ENCODE measurements at regions not wholly inside any gene's neighbourhood (a gene's known extent, or its start where the extent isn't known, plus 50 kb on each side); places are given as distances from the start of the nearest gene placed in this dataset.

GRCh38 chr1:196160066-196160795, 448.0 kb downstream of the KCNT2 start:
- POLR2A ChIA-PET: no interaction called here
- no peak overlapping the region for H3K27ac ChIP-seq (ENCODE audit: low read length)
- ATAC-seq (replicated peaks in 1 of 4): no peak

DNA sequence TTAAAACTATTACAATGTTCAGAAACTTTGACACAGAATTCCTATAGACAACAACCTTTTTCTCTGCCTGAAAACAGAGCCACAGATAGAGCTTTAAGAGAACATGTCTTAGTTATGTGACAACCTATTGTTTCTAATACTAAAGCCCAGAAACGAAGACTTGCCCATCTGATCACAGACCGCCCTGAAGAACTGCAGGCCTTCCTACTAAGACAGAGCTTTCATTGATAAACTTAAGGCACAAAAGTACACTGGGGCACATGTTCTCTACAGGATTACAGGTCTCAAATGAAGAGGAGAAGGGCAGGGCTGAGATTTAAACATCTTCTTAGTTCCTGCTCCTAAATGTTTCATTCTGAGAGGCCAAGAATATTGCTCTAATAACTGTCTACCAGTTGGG, 452.7 kb downstream of the KCNT2 start:
- H3K4me3 Mint-ChIP-seq: no peak overlapping the region
- Histone ChIP-seq H3K4me1 (ENCODE audit: control insufficient read depth in 1 of 2, extremely low read depth in 1 of 2, insufficient read depth in 2 of 2, low read length in 2 of 2) (no peaks in the 10 kb centered on the region), H3K4me3 (ENCODE audit: control insufficient read depth in 1 of 2, extremely low read depth in 1 of 2, low read length in 1 of 2) (no peak overlapping the region), H3K27me3 (replicated peaks in 1 of 2; ENCODE audit: control insufficient read depth in 2 of 2, extremely low read depth in 1 of 2, insufficient read depth in 2 of 2, low read length in 1 of 2) (no peaks in the 10 kb centered on the region), H3K27ac (ENCODE audit: low read length) (no peak overlapping the region), H3K36me3 (ENCODE audit: control insufficient read depth in 2 of 2, extremely low read depth in 1 of 2, insufficient read depth in 1 of 2, low read length in 1 of 2) (no peaks in the 10 kb centered on the region), H3K9me3 (no peaks in the 10 kb centered on the region)
- no peaks in the 10 kb centered on the region for H3K9me3 Mint-ChIP-seq
- H3K27ac Mint-ChIP-seq: no peak overlapping the region
- WGBS (ENCODE audit: insufficient coverage): no CpG with 5 or more reads among the region's 2 CpGs
- DNase-seq: no peak
- ATAC-seq (replicated peaks in 1 of 4): no peak
- H3K4me1 Mint-ChIP-seq: no peaks in the 10 kb centered on the region
- POLR2A ChIA-PET: no interaction called here
- CTCF ChIA-PET: interaction anchor here in 1 of 2 donors (0.6 kb wide), 1 partner anchor 99 kb away, joined by 3 read pairs; no protein-coding TSS in a partner anchor
- H3K27me3 Mint-ChIP-seq: no peaks in the 10 kb centered on the region
- no peaks in the 10 kb centered on the region for H3K36me3 Mint-ChIP-seq

More at GRCh38 chr1:196160066-196160795, 448.0 kb downstream of the KCNT2 start:
- no peak overlapping the region for H3K4me3 ChIP-seq (ENCODE audit: control insufficient read depth in 1 of 2, extremely low read depth in 1 of 2, low read length in 1 of 2)
- no peaks in the 10 kb centered on the region for H3K36me3 Mint-ChIP-seq
- WGBS (ENCODE audit: insufficient coverage): 67% methylated on average over 3 of the region's 5 CpGs
- no peaks in the 10 kb centered on the region for H3K36me3 ChIP-seq (ENCODE audit: control insufficient read depth in 2 of 2, extremely low read depth in 1 of 2, insufficient read depth in 1 of 2, low read length in 1 of 2)
- H3K4me3 Mint-ChIP-seq: no peak overlapping the region
- CTCF ChIA-PET: no interaction called here
- no peaks in the 10 kb centered on the region for H3K9me3 ChIP-seq
- no peaks in the 10 kb centered on the region for H3K9me3 Mint-ChIP-seq
- DNase-seq: no peak
- H3K27ac Mint-ChIP-seq: no peak overlapping the region
- no peaks in the 10 kb centered on the region for H3K27me3 Mint-ChIP-seq
- no peaks in the 10 kb centered on the region for H3K4me1 Mint-ChIP-seq
- no peaks in the 10 kb centered on the region for H3K27me3 ChIP-seq (replicated peaks in 1 of 2; ENCODE audit: control insufficient read depth in 2 of 2, extremely low read depth in 1 of 2, insufficient read depth in 2 of 2, low read length in 1 of 2)
- H3K4me1 ChIP-seq (ENCODE audit: control insufficient read depth in 1 of 2, extremely low read depth in 1 of 2, insufficient read depth in 2 of 2, low read length in 2 of 2): no peaks in the 10 kb centered on the region

DNA sequence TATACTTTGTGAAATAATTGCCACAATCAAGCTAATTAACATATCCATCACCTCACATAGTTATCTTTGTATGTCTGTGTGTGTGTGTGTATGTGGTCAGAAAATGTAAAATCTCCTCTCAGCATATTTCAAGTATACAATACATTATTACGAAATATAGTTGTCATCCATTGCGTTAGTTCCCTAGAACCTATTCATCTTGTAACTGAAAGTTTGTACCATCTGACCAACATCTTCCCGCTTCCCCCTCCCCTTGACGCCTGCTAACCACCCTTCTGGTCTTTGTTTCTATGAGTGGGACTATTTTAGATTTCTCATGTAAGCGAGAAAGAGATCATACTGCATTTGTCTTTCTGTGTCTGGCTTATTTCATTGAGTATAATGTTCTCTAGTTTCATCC, 455.3 kb downstream of the KCNT2 start:
- H3K27me3 ChIP-seq (replicated peaks in 1 of 2; ENCODE audit: control insufficient read depth in 2 of 2, extremely low read depth in 1 of 2, insufficient read depth in 2 of 2, low read length in 1 of 2): no peaks in the 10 kb centered on the region

GRCh38 chr1:196152086-196152485, 456.2 kb downstream of the KCNT2 start:
- Histone ChIP-seq H3K4me3 (ENCODE audit: control insufficient read depth in 1 of 2, extremely low read depth in 1 of 2, low read length in 1 of 2) (no peak overlapping the region), H3K36me3 (ENCODE audit: control insufficient read depth in 2 of 2, extremely low read depth in 1 of 2, insufficient read depth in 1 of 2, low read length in 1 of 2) (no peaks in the 10 kb centered on the region), H3K9me3 (no peaks in the 10 kb centered on the region), H3K4me1 (ENCODE audit: control insufficient read depth in 1 of 2, extremely low read depth in 1 of 2, insufficient read depth in 2 of 2, low read length in 2 of 2) (no peaks in the 10 kb centered on the region), H3K27ac (ENCODE audit: low read length) (no peak overlapping the region), H3K27me3 (replicated peaks in 1 of 2; ENCODE audit: control insufficient read depth in 2 of 2, extremely low read depth in 1 of 2, insufficient read depth in 2 of 2, low read length in 1 of 2) (no peaks in the 10 kb centered on the region)
- Mint-ChIP-seq H3K4me1 (no peaks in the 10 kb centered on the region), H3K4me3 (no peak overlapping the region), H3K27ac (no peak overlapping the region), H3K9me3 (no peaks in the 10 kb centered on the region), H3K27me3 (no peaks in the 10 kb centered on the region), H3K36me3 (no peaks in the 10 kb centered on the region)
- DNase-seq: no peak
- ChIA-PET POLR2A (no interaction called here), CTCF (no interaction called here)
- WGBS (ENCODE audit: insufficient coverage): no CpG with 5 or more reads among the region's 3 CpGs
- no peak for ATAC-seq (replicated peaks in 1 of 4)

More for the DNA sequence above, 455.3 kb downstream of the KCNT2 start:
- no peaks in the 10 kb centered on the region for H3K4me1 Mint-ChIP-seq
- POLR2A ChIA-PET: no interaction called here
- no peaks in the 10 kb centered on the region for H3K36me3 Mint-ChIP-seq
- no peak overlapping the region for H3K4me3 Mint-ChIP-seq
- no peak overlapping the region for H3K27ac ChIP-seq (ENCODE audit: low read length)
- H3K9me3 ChIP-seq: no peaks in the 10 kb centered on the region
- no peaks in the 10 kb centered on the region for H3K9me3 Mint-ChIP-seq
- DNase-seq (no peak), ATAC-seq (replicated peaks in 1 of 4) (no peak)
- H3K4me1 ChIP-seq (ENCODE audit: control insufficient read depth in 1 of 2, extremely low read depth in 1 of 2, insufficient read depth in 2 of 2, low read length in 2 of 2): no peaks in the 10 kb centered on the region
- CTCF ChIA-PET: no interaction called here
- no peak overlapping the region for H3K27ac Mint-ChIP-seq
- no peaks in the 10 kb centered on the region for H3K27me3 Mint-ChIP-seq
- no peak overlapping the region for H3K4me3 ChIP-seq (ENCODE audit: control insufficient read depth in 1 of 2, extremely low read depth in 1 of 2, low read length in 1 of 2)
- no CpG with 5 or more reads among the region's 5 CpGs for WGBS (ENCODE audit: insufficient coverage)
- H3K36me3 ChIP-seq (ENCODE audit: control insufficient read depth in 2 of 2, extremely low read depth in 1 of 2, insufficient read depth in 1 of 2, low read length in 1 of 2): no peaks in the 10 kb centered on the region

- Histone ChIP-seq H3K4me3 (ENCODE audit: control insufficient read depth in 1 of 2, extremely low read depth in 1 of 2, low read length in 1 of 2) (no peak overlapping the region), H3K27ac (ENCODE audit: low read length) (no peak overlapping the region), H3K36me3 (ENCODE audit: control insufficient read depth in 2 of 2, extremely low read depth in 1 of 2, insufficient read depth in 1 of 2, low read length in 1 of 2) (no peaks in the 10 kb centered on the region), H3K27me3 (replicated peaks in 1 of 2; ENCODE audit: control insufficient read depth in 2 of 2, extremely low read depth in 1 of 2, insufficient read depth in 2 of 2, low read length in 1 of 2) (no peaks in the 10 kb centered on the region), H3K4me1 (ENCODE audit: control insufficient read depth in 1 of 2, extremely low read depth in 1 of 2, insufficient read depth in 2 of 2, low read length in 2 of 2) (no peaks in the 10 kb centered on the region), H3K9me3 (no peaks in the 10 kb centered on the region)
- ATAC-seq (replicated peaks in 1 of 4) (no peak), DNase-seq (peak in 1 of 35 experiments; percentile 24)
- no CpG with 5 or more reads among the region's 3 CpGs for WGBS (ENCODE audit: insufficient coverage)
- H3K4me3 Mint-ChIP-seq: no peak overlapping the region
- no peaks in the 10 kb centered on the region for H3K36me3 Mint-ChIP-seq
- no peaks in the 10 kb centered on the region for H3K4me1 Mint-ChIP-seq
- H3K9me3 Mint-ChIP-seq: no peaks in the 10 kb centered on the region
- no peak overlapping the region for H3K27ac Mint-ChIP-seq
- H3K27me3 Mint-ChIP-seq: no peaks in the 10 kb centered on the region
- ChIA-PET POLR2A (no interaction called here), CTCF (interaction anchor here (0.6 to 1.8 kb wide), 7 partner anchors 95 to 515 kb away, joined by 3 to 7 read pairs (median 5); no protein-coding TSS in a partner anchor)
Measured at GRCh38 chr1:196148367-196148970, 459.8 kb downstream of the KCNT2 start.

GRCh38 chr1:196147530-196147929, 460.7 kb downstream of the KCNT2 start:
- Mint-ChIP-seq H3K36me3 (no peaks in the 10 kb centered on the region), H3K27ac (no peak overlapping the region), H3K27me3 (no peaks in the 10 kb centered on the region), H3K9me3 (no peaks in the 10 kb centered on the region), H3K4me3 (no peak overlapping the region), H3K4me1 (no peaks in the 10 kb centered on the region)
- H3K36me3 ChIP-seq (ENCODE audit: control insufficient read depth in 2 of 2, extremely low read depth in 1 of 2, insufficient read depth in 1 of 2, low read length in 1 of 2): no peaks in the 10 kb centered on the region
- H3K4me3 ChIP-seq (ENCODE audit: control insufficient read depth in 1 of 2, extremely low read depth in 1 of 2, low read length in 1 of 2): no peak overlapping the region
- H3K4me1 ChIP-seq (ENCODE audit: control insufficient read depth in 1 of 2, extremely low read depth in 1 of 2, insufficient read depth in 2 of 2, low read length in 2 of 2): no peaks in the 10 kb centered on the region
- H3K27me3 ChIP-seq (replicated peaks in 1 of 2; ENCODE audit: control insufficient read depth in 2 of 2, extremely low read depth in 1 of 2, insufficient read depth in 2 of 2, low read length in 1 of 2): no peaks in the 10 kb centered on the region
- no peaks in the 10 kb centered on the region for H3K9me3 ChIP-seq
- ChIA-PET CTCF (interaction anchor here (0.7 kb wide), 2 partner anchors 369 to 514 kb away, joined by 5 read pairs; no protein-coding TSS in a partner anchor), POLR2A (no interaction called here)
- WGBS (ENCODE audit: insufficient coverage): no CpG with 5 or more reads among the region's 2 CpGs
- H3K27ac ChIP-seq (ENCODE audit: low read length): no peak overlapping the region
- ATAC-seq (replicated peaks in 1 of 4) (no peak), DNase-seq (no peak)

All from T-cell (primary cell).